ENCODE measurements at regions not wholly inside any gene's neighbourhood (a gene's known extent, or its start where the extent isn't known, plus 50 kb on each side); places are given as distances from the start of the nearest gene placed in this dataset.

DNA sequence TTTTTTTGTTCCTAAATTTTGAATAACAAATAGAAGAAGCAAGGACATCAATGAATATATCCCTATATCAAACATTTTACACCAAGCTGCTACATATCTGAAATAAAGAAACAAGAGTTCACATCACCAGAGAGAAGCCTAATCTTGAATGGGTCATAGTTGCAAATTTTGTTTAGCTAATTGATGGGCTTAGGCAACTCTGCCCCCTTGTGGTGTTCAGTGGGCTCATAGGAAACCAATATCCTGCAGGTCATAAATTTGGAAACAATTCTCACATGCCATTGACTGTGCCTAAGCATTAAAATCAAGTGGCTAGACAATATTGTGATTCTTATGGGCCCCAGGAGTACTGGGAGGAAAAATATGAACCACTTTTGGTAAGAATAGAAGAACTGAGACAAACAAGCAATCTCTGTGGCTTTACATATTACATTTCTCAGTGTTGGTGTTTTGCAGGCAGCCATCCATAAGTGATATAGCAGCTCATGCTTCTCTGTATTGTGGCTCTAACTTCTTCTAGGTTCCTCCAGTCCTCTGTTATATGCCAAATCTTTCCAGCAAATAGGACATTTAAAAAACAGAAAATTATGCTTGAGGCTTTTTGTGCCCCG is 1262.8 kb upstream of the PRMT6 start:
- no peaks in the 10 kb centered on the region for H3K27me3 ChIP-seq (replicated peaks; ENCODE audit: control insufficient read depth, insufficient read depth, low read length)
- TF ChIP-seq CTCF (IDR thresholded peaks at IDR 0.05; ENCODE audit: insufficient read depth, low read length, poor library complexity, severe bottlenecking): peak; percentile 65
- H3K36me3 ChIP-seq (ENCODE audit: control insufficient read depth, insufficient read depth, low read length): no peaks in the 10 kb centered on the region
- DNase-seq (ENCODE audit: extremely low read depth, insufficient read length): no peak
- no peak overlapping the region for H3K4me3 ChIP-seq (replicated peaks; ENCODE audit: low read depth, low read length)

DNA sequence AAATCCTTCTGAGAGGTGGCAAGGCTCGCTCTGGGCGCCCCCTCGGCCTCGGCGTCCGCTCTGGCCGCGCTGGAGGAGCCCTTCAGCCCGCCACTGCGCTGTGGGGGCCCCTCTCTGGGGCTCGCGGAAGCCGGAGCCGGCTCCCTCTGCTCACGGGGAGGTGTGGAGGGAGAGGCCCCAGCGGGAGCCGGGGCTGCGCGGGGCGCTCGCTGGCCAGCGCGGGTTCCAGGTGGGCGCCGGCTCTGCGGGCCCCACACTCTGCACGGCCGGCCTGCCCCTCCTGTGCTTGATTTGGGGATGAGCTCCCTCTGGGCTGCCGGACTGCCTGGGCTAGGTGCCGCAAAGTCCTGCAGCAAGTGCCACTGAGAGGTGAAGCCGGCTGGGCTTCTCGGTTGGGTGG is 1260.7 kb upstream of the PRMT6 start:
- DNase-seq (ENCODE audit: extremely low read depth, insufficient read length): no peak
- Histone ChIP-seq H3K4me3 (replicated peaks; ENCODE audit: low read depth, low read length) (no peak overlapping the region), H3K36me3 (ENCODE audit: control insufficient read depth, insufficient read depth, low read length) (no peaks in the 10 kb centered on the region), H3K27me3 (replicated peaks; ENCODE audit: control insufficient read depth, insufficient read depth, low read length) (no peaks in the 10 kb centered on the region)
- TF ChIP-seq CTCF (IDR thresholded peaks at IDR 0.05; ENCODE audit: insufficient read depth, low read length, poor library complexity, severe bottlenecking): no peak

DNA sequence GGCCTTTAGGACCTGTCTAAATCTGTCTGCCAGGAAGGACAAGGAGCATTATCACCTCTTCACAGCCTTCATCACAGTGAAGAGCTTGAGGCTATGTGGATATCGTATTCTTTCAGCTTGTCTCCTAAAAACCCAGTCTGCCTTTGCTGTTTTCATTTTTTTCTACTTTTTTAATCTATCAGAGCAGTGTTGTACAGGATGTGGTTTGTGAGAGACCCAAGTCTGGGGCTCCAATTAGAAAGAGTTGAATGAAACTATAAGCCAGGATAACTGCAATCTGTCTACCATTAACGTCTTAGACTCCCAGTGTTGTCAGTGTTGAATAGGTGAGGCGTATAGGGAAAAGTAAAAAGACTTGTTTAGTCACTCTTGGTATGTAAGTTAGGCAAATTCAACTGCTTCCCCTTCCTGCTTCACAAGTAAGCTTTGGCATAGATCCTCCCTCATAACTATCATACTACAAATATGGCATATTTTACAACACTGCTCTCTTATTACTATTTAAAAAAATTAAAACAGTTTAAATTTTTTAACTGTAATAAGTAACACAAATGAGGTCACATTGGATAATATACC is 1225.8 kb upstream of the PRMT6 start:
- no peak overlapping the region for H3K4me3 ChIP-seq (replicated peaks; ENCODE audit: low read depth, low read length)
- no peak for DNase-seq (ENCODE audit: extremely low read depth, insufficient read length)
- TF ChIP-seq CTCF (IDR thresholded peaks at IDR 0.05; ENCODE audit: insufficient read depth, low read length, poor library complexity, severe bottlenecking): no peak
- no peaks in the 10 kb centered on the region for H3K36me3 ChIP-seq (ENCODE audit: control insufficient read depth, insufficient read depth, low read length)
- no peaks in the 10 kb centered on the region for H3K27me3 ChIP-seq (replicated peaks; ENCODE audit: control insufficient read depth, insufficient read depth, low read length)

DNA sequence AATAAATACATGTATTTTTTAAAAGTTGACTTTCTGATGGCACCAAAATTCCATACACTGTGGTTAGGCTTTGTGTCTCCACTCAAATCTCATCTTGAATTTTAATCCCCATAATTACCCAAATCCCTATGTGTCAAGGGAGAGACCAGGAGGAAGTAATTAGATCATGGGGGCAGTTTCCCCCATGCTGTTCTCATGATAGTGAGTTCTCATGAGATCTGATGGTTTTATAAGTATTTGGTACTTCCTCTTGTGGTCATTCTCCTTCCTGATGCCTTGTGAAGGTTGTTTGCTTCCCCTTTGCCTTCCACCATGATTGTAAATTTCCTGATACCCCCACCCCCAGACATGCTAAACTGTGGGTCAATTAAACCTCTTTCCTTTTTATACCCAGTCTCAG is 1218.4 kb upstream of the PRMT6 start:
- no peak for TF ChIP-seq CTCF (IDR thresholded peaks at IDR 0.05; ENCODE audit: insufficient read depth, low read length, poor library complexity, severe bottlenecking)
- H3K36me3 ChIP-seq (ENCODE audit: control insufficient read depth, insufficient read depth, low read length): no peaks in the 10 kb centered on the region
- no peaks in the 10 kb centered on the region for H3K27me3 ChIP-seq (replicated peaks; ENCODE audit: control insufficient read depth, insufficient read depth, low read length)
- no peak overlapping the region for H3K4me3 ChIP-seq (replicated peaks; ENCODE audit: low read depth, low read length)
- DNase-seq (ENCODE audit: extremely low read depth, insufficient read length): no peak

DNA sequence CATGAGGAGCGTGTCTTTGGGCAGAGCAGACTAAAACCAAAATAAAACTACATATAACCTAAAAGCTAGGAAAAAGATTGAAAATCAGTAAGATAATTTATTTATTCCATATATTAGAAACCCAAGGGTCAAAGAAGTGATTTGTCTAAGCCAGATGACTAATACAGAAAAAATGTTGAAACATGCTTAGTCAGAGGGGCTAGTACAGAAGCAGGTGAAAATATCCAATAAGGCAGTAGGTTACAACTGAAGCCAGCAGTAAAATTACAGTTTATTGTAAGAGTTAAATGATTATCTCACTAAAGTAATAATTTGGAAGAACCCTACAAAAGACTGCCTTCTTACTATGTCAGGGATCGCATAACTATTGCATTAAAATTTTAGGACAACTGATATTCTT is 1190.9 kb upstream of the PRMT6 start:
- Histone ChIP-seq H3K4me3 (replicated peaks; ENCODE audit: low read depth, low read length) (no peak overlapping the region), H3K36me3 (ENCODE audit: control insufficient read depth, insufficient read depth, low read length) (no peaks in the 10 kb centered on the region), H3K27me3 (replicated peaks; ENCODE audit: control insufficient read depth, insufficient read depth, low read length) (no peaks in the 10 kb centered on the region)
- no peak for TF ChIP-seq CTCF (IDR thresholded peaks at IDR 0.05; ENCODE audit: insufficient read depth, low read length, poor library complexity, severe bottlenecking)
- no peak for DNase-seq (ENCODE audit: extremely low read depth, insufficient read length)

GRCh38 chr1:105872817-105873216 is 1183.7 kb upstream of the PRMT6 start:
- Histone ChIP-seq H3K36me3 (ENCODE audit: control insufficient read depth, insufficient read depth, low read length) (no peaks in the 10 kb centered on the region), H3K4me3 (replicated peaks; ENCODE audit: low read depth, low read length) (no peak overlapping the region), H3K27me3 (replicated peaks; ENCODE audit: control insufficient read depth, insufficient read depth, low read length) (no peaks in the 10 kb centered on the region)
- no peak for DNase-seq (ENCODE audit: extremely low read depth, insufficient read length)
- TF ChIP-seq CTCF (IDR thresholded peaks at IDR 0.05; ENCODE audit: insufficient read depth, low read length, poor library complexity, severe bottlenecking): no peak
